ENCODE measurements at regions not wholly inside any gene's neighbourhood (a gene's known extent, or its start where the extent isn't known, plus 50 kb on each side); places are given as distances from the start of the nearest gene placed in this dataset.
A peak's percentile ranks its signal among the peaks of the same experiment; 100 is the strongest.
"Not testable (repeated sequence)": the region's sequence is repeated elsewhere in the genome, so short reads cannot be mapped to it uniquely, and the experiment has no call there.

DNA sequence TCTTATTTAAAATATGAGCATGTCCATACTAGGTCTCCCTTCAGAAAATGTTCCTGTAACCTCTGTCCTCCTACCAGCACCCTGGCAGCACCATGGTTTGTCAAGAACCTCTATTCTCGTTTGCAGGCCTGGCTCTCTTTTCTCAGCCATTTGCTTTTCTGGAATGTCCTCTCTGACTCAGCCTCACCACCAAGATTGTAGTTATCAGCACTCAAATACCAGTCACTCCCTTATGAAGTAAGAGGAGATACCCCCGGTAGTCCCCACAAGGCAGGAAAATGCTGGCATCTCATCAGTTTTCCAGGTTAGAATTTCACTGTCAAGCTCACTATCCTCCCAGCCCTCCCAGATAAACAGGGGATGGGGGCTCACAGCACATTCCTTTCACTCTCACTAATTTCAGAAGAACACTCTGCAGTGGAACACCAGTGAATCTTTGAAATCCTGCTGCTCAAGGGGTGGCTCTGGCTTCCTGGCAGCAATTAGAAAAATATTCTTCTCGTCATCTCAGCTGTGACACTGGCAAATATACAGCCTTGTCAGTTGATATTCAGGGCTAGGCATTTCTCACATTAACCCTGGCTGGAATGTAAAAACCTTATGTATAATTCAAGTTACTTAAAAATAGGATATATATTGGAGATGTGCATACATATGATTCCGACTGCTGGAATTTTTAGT is 129.2 kb downstream of the TBX18 start:
- DNase-seq (ENCODE audit: low spot score) = peak; percentile 64

DNA sequence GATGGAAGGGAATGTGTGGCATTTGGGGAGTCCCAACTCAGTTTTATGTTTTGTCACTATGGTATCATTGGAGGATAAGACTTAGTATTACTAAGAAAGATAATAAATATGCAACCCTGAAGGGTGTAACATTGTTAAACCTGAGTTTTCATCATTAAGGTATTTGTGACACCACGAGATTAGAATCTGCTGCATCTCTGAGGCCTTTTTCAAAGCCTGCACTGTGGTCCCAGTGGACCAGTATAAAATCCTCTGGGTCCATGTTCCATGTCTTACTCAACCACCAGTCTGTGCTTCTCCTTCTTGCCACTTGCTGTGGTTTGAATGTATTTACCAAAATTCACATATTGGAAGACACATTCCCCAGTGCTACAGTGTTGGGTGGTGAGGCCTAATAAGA is 130.6 kb downstream of the TBX18 start:
- no peak for DNase-seq (ENCODE audit: low spot score)

DNA sequence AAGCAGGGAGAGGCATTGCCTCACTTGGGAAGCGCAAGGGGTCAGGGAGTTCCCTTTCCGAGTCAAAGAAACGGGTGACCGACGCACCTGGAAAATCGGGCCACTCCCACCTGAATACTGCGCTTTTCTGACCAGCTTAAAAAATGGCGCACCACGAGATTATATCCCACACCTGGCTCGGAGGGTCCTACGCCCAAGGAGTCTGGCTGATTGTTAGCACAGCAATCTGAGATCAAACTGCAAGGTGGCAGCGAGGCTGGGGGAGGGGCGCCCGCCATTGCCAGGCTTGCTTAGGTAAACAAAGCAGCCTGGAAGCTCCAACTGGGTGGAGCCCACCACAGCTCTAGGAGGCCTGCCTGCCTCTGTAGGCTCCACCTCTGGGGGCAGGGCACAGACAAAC is 137.9 kb downstream of the TBX18 start:
- not testable (repeated sequence) for DNase-seq (ENCODE audit: low spot score)

DNA sequence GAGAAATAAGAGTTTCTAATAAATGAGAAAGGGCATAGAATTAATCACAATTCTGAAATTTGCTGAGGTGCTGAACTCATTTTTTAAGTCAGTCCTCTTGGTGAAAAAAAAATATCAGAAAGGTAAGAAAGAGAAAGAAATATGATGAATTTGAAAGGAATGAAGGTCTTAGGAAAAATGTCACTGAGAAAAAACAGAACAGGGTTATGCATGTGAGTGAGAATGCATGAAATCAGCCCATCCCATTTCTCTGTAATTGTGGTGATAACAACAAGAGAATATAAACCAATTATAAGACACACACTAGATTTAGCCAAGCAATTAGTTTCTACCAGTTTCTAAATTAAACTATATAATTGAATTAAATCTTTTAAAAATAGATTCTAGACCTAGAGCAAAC is 138.9 kb downstream of the TBX18 start:
- DNase-seq (ENCODE audit: low spot score) = no peak

DNA sequence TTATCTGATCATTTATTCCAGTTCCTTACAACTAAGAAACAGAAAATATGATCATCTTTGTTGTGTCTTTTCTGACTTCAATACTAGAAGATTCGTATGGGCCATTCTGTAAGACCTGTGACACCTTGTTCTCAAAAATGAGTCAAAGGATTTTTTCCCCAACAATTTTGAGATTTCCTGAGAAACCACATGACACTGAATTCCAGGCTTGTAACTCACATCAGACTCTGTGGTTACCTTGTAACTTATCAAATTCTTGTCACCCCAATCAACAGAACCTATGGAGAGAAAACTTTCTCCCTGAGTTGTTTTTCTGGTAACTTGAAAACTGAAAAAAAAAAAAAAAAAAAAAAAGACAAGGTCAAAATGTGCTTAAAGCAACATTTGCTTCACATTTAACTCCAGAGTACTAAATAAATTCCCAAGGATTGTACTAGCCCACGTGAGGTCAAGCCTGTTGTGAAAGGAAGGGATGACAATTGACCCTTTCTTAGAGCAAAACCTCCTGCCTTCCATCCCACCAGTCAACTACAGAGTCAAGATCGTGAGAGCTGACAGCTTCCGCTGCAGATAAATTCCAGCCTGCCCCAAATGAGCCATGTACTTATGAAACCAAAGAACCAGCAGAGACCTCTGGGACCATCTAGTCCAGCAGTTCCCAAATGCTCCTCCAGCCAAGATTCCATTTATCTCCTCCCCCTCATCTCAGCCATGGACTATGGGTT is 140.3 kb downstream of the TBX18 start:
- peak; percentile 63 for DNase-seq (ENCODE audit: low spot score)

DNA sequence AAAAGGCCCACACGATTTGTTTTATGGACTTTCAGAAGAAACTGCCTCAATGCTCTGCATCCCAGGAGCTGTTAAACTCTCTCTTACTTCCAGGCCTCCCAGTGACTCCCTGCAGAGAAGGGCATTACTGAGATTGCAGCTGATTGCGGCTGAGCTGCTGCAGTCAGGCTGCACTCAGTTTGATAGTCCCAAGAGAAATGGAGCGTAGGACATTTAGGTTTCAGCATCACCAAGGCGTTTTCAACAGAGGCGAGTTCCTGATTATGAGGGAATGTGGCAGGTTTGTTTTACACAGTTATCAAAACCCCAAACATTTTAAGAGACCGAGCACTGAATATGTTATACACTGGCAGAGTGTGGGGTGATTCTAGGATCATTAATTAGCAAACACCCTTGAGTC is 145.6 kb downstream of the TBX18 start:
- DNase-seq (ENCODE audit: low spot score) = peak; percentile 32

DNA sequence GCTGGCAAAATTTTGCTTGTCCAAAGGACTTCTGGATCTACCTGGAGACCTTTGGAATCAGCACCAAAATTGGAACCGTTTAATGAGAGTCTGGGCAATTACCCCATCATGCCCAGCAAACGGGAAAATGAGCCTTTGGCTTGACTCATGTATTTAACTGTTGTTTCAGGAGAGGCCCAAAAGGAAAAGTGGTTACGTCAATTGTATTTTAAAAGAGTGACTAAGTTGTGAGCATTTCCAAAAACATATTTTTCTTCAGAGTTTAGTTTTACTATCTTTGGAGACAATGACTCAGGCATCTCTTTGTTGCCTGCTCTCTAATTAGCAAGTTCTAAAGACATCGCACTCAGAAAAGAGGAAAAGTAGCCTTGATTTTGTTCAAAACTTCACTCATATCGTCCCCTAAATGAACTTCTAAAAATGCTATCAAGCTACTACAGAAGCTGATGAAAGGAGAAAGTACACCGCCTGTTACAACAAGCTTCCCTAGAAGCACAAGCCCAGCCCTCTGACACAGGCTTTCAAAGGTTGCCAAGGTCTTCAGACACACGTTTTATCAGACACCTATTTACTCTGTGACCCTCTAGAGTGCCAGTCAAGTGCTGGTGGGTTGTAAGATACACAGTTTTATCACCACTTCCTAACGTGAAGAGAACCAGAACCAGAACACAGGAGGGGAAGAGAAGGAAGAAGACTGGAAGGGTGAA is 146.2 kb downstream of the TBX18 start:
- DNase-seq (ENCODE audit: low spot score) = peak; percentile 80

DNA sequence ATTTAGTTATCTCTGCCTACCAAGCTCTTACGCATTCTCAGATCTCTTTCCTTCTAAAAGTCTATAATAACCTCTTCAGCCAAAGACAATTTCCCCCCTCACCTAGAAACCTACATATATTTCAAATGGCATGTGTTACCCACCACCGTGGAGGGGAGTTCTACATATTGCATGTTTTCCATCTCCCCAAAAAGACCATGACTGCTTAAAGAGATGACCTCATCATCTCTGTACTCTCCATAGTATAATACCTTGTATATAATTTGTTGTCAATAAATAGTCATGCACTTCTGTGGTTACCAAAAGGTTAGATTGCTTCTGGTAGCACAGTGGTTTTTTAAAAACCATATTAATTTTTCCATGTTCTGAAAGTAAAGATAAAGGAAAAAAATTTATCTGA is 148.4 kb downstream of the TBX18 start:
- DNase-seq (ENCODE audit: low spot score) = no peak

DNA sequence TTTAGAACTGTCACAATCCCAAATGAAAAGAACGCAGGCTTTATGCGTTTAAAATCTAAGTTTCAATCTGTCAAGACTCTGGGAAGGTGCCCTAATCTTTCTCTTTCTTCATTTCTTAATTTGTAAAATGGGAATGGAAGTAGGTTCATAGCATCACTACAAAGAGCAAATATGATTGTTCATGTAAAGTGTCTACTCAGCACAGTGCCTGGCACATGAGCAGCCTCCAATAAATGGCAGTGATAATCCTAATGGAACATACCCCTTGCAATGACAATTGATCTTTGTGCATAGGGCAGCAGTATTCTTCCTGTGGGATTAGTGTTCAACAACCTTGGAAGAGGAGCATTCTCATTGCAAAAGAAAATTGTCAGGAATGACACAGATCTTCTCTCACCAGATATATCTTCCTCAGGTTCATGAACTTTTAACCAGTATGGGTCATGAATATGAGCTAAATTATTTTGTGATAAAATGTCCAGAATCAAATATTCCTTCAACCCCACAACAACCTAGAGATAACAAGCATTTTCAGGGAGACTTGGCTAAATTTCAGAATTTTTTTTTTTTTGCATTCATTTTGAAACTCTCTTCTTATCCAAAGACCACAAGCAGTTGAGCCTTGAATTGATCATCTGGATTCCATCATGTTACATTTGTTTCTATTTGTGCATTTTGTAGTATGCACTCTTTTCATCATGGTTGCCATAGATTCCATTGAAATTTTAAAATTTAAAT is 149.1 kb downstream of the TBX18 start:
- DNase-seq (ENCODE audit: low spot score) = no peak

DNA sequence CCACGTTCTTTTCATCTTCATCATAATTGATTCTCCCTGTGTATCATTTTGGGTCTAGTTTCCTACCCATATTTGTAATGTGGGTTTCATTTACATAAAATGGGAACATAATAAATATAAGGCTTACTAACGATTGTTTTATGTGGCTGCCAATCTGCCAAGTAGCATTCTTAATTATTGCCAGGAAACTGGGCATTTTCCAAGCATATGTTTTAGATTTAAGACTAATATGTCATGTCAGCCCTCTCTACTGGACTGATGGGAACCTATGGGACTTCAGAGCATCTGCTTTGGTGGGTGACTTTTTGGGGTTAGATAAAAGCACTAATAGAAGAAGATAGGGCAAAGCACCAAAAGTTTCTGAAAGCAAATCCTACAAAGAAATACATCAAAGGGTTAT is 157.5 kb downstream of the TBX18 start:
- DNase-seq (ENCODE audit: low spot score) = no peak

DNA sequence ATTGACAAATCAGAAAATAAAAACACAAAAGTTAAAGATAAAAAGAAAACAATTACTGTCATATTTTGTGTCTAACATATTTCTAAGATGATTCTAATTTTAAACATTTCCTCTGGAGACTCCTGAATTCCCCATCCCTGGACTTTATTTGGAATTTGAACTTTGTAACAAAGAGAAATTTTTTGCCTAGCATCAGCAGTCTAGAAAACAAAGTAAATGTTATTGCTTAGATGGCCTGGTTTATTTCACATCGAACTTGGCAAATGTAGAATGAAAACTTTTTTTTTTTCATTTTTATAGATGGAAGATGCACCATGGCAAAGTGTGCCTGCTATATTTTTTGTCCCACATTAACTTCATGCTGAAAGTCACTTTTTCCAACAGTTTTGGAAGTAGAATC is 159.1 kb downstream of the TBX18 start:
- DNase-seq (ENCODE audit: low spot score) = no peak

DNA sequence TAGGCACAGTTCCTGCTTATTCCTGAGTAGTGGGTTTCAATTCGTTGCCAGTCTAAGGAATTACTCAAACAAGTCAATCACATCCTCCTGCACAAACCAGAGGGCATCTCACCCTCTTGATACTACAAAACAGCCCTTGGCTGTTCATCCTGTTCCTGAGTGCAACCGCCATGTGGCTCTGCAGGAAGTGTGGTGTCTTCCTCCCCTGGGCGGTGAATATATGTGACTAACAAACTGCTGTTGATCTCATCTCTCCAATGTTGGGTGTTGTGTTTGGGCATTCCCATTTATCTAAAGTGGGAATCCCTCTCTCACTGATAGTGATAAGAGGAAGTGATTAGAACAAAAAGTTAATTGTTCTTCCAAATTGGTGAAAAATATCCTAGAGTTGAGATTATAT is 163.0 kb downstream of the TBX18 start:
- DNase-seq (ENCODE audit: low spot score) = no peak

DNA sequence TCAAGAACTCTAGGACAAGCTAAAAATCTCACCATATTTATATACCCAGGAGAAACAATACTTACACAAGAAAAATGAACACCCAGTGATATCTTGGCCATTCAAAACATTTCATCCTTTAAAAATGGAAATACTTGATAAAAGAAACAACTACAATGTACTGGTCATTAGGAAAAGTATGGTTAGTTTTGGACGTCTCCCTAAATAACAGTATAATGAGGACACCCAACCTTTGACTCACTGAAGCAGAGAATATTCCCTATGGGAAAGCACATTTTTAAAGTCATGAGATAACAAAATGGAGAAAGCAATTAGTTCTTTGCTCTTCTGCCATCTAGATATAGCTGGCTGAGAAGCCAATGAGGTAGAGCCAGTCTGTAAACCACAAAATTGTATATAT is 164.4 kb downstream of the TBX18 start:
- no peak for DNase-seq (ENCODE audit: low spot score)

DNA sequence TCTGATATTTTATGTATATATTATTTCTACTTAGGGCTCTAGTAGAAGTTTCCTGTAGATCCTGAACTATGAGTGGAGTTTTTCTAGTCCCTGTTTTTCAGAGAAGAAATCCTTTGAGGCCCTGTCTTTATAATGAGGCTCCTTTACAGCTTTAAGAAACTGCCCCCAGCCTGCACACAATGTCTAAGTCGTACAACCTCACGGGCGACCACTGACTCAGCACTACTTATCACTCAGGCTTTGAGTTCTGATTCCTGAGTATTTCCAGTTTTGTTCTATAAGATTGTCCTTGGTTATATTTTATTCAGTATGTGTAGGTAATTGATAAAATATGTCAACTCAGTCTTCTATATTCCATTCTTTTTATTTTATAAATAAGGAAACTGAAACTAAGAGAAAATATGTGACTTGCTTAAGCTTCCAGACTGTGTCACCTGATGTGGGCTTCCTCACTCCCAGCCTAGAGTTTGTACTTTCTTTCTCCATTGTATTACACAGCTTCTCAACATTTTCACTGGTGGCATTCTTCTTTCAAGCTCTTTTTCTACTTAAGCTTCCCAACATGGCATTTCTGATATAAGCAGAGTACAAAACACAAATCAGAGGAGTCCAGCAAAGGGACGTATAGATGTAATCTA is 167.0 kb downstream of the TBX18 start:
- peak; percentile 9 for DNase-seq (ENCODE audit: low spot score)

DNA sequence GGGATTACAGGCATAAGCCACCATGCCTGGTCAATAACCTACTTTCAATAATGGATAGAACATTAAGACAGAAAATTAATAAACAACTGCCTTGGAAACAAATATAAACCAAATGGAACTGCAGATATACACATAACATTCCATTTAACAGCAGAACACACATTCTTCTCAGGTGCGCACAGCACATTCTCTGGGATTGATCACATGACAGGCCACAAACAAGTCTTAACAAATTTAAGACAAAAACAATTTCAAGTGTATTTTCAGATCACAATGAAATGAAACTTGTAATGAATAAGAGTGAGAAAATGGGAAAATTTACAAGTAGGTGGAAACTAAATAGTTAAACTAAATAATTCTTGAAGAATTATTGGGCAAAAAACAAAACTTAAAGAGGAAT is 167.9 kb downstream of the TBX18 start:
- DNase-seq (ENCODE audit: low spot score) = no peak

DNA sequence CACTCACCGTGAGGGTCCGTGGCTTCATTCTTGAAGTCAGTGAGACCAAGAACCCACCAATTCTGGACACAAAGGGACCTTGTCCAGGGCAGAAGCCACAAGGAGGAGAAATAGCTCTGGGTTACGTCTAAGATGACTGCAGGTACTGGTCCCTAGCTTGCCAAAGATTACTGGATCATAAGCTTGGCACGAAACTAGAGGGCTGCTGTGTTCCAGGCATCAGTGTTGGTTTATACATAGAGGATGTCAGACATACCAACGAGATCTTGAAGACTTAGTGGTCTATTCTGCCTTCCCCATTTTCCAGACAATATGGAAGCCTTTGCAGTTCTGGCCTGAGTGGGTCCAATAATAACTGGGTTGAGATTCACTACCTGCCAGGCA is 175.7 kb downstream of the TBX18 start:
- no peak for DNase-seq (ENCODE audit: low spot score)

DNA sequence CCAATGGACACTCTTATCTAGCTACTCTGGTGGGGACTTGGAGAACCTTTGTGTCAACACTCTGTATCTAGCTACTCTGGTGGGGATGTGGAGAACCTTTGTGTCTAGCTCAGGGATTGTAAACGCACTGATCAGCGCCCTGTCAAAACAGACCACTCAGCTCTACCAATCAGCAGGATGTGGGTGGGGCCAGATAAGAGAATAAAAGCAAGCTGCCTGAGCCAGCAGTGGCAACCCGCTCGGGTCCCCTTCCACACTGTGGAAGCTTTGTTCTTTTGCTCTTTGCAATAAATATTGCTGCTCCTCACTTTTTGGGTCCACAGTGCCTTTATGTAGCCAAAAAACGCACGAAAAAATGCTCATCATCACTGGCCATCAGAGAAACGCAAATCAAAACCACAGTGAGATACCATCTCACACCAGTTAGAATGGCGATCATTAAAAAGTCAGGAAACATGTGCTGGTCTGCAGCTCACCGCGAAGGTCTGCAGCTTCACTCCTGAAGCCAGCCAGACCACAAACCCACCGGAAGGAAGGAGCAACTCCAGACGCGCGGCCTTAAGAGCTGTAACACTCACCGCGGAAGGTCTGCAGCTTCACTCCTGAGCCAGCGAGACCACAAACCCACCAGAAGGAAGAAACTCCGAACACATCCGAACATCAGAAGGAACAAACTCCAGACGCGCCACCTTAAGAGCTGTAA is 176.3 kb downstream of the TBX18 start:
- DNase-seq (ENCODE audit: low spot score) = not testable (repeated sequence)

DNA sequence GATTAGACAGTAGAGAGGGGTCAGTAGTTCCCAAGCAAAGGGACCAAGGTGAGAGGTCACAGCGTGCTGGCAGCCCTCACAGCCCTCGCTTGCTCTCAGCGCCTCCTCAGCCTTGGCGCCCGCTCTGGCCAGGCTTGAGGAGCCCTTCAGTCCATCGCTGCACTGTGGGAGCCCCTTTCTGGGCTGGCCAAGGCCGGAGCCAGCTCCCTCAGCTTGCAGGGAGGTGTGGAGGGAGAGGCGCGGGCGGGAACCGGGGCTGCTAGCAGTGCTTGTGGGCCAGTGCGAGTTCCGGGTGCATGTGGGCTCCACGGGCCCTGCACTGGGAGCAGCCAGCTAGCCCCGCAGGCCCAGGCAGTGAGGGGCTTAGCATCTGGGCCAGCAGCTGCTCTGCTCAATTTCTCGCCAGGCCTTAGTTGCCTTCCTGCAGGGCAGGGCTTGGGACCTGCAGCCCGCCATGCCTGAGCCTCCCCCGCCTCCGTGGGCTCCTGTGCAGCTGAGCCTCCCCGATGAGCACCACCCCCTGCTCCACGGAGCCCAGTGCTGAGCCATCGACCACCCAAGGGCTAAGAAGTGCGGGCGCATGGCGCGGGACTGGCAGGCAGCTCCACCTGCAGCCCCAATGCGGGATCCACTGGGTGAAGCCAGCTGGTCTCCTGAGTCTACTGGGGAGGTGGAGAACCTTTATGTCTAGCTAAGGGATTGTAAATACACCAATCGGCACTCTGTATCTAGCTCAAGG is 177.0 kb downstream of the TBX18 start:
- DNase-seq (ENCODE audit: low spot score) = not testable (repeated sequence)

DNA sequence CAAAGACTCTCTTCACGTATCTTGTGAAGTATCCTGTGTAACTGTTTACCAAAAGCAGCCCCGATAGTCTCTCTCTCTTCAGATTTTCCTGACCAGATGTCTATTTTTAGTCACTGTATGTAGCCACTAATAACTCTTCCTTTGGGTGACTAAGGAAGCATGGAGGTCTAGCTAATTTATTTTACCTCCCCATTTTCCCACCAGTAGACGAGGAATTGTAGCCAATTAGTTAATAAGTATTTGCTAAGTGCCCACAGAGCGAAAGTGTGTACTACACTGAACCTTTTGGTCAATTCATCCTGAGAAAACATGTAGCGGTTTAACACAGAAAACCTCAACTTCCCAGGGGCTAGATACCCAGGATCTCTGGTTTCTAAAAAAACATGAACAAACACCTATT is 180.6 kb downstream of the TBX18 start:
- DNase-seq (ENCODE audit: low spot score) = no peak

DNA sequence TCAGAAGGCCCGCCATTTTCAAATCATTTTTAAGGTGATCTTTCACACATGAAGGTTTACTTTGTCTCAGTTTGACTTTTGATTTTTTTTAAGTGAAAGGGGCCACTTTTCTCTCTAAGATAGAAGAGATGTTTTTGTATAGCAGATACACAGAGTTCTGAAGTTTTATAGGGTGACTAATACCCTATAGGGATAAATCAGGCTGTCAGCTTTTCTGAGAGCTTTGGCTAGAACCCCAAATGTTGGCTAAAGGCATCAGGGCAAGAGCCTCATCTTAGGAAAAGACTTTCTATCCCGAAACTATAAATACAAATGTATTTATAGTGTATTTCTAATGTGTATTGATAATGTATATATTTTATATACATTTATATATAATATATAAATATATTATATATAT is 181.4 kb downstream of the TBX18 start:
- no peak for DNase-seq (ENCODE audit: low spot score)
